H9 (cell line): ENCODE measurements at regions not wholly inside any gene's neighbourhood (a gene's known extent, or its start where the extent isn't known, plus 50 kb on each side); places are given as distances from the start of the nearest gene placed in this dataset.

Experiments used
- DNase-seq: peaks from one replicate; pipeline ENCODE4 v3.0.0-alpha.2; 2017
- H2AFZ ChIP-seq: one replicate; pipeline ENCODE4 v1.6.1; 2013; ENCODE audit warnings: mild to moderate bottlenecking, low read length, control low read depth, moderate library complexity
- H2AK5ac ChIP-seq: 2 replicates; pipeline ENCODE4 v1.6.1; 2013; ENCODE audit warnings: low read length, control low read depth, mixed read lengths; ENCODE audit not compliant: insufficient read length
- H2BK120ac ChIP-seq: one replicate; pipeline ENCODE4 v1.6.1; 2013; ENCODE audit warnings: low read depth, mild to moderate bottlenecking, low read length, control low read depth, inconsistent platforms; ENCODE audit not compliant: poor library complexity, severe bottlenecking
- H2BK12ac ChIP-seq: 2 replicates; pipeline ENCODE4 v1.6.1; 2013; ENCODE audit warnings: low read length, control low read depth, mixed read lengths, low read depth; ENCODE audit not compliant: insufficient read length
- H2BK15ac ChIP-seq: 2 replicates; pipeline ENCODE4 v1.6.1; 2013; ENCODE audit warnings: low read depth, low read length, control low read depth
- H2BK20ac ChIP-seq: one replicate; pipeline ENCODE4 v1.6.1; 2013; ENCODE audit warnings: low read depth, mild to moderate bottlenecking, low read length, control low read depth, inconsistent platforms; ENCODE audit not compliant: poor library complexity, severe bottlenecking
- H2BK5ac ChIP-seq: 2 replicates; pipeline ENCODE4 v1.6.1; 2013; ENCODE audit warnings: low read length, control low read depth, mixed read lengths; ENCODE audit not compliant: insufficient read length
- H3K14ac ChIP-seq: 2 replicates; pipeline ENCODE4 v1.6.1; 2013; ENCODE audit warnings: low read length, control low read depth; ENCODE audit not compliant: insufficient read depth
- H3K18ac ChIP-seq: 2 replicates; pipeline ENCODE4 v1.6.1; 2013; ENCODE audit warnings: low read depth, mild to moderate bottlenecking, mixed read lengths, low read length, control low read depth; ENCODE audit not compliant: insufficient read length
- H3K23ac ChIP-seq: 2 replicates; pipeline ENCODE4 v1.6.1; 2013; ENCODE audit warnings: low read length, control low read depth, mixed read lengths, low read depth; ENCODE audit not compliant: insufficient read length
- H3K23me2 ChIP-seq: 2 replicates; pipeline ENCODE4 v1.6.1; 2013; ENCODE audit warnings: low read depth, mild to moderate bottlenecking, mixed read lengths, low read length, control low read depth; ENCODE audit not compliant: insufficient read length, poor library complexity, severe bottlenecking
- H3K27ac ChIP-seq: 2 replicates; pipeline ENCODE4 v1.5.1; 2013; ENCODE audit warnings: low read length, control low read depth, mixed read lengths, low read depth; ENCODE audit not compliant: insufficient read length
- H3K27me3 ChIP-seq: 2 replicates; pipeline ENCODE4 v1.6.1; 2013; ENCODE audit warnings: low read length, control low read depth, inconsistent platforms; ENCODE audit not compliant: insufficient read depth
- H3K4ac ChIP-seq: 2 replicates; pipeline ENCODE4 v1.6.1; 2013; ENCODE audit warnings: low read depth, mild to moderate bottlenecking, control low read depth, inconsistent platforms, low read length, moderate library complexity
- H3K4me1 ChIP-seq: 2 replicates; pipeline ENCODE4 v1.6.1; 2013; ENCODE audit warnings: low read length, control low read depth, inconsistent platforms; ENCODE audit not compliant: insufficient read depth
- H3K4me2 ChIP-seq: 2 replicates; pipeline ENCODE4 v1.6.1; 2013; ENCODE audit warnings: low read length, control low read depth, mixed read lengths; ENCODE audit not compliant: insufficient read length, insufficient read depth
- H3K56ac ChIP-seq: 2 replicates; pipeline ENCODE4 v1.6.1; 2013; ENCODE audit warnings: low read depth, mild to moderate bottlenecking, mixed read lengths, low read length, control low read depth; ENCODE audit not compliant: insufficient read length
- H3K79me1 ChIP-seq: 2 replicates; pipeline ENCODE4 v1.6.1; 2013; ENCODE audit warnings: low read depth, mild to moderate bottlenecking, moderate library complexity, low read length, control low read depth, inconsistent platforms; ENCODE audit not compliant: insufficient read depth, poor library complexity, severe bottlenecking
- H3K79me2 ChIP-seq: 2 replicates; pipeline ENCODE4 v1.6.1; 2013; ENCODE audit warnings: low read length, control low read depth, inconsistent platforms; ENCODE audit not compliant: insufficient read depth
- H3K9ac ChIP-seq: 2 replicates; pipeline ENCODE4 v1.6.1; 2013; ENCODE audit warnings: low read length, control low read depth, mixed read lengths; ENCODE audit not compliant: insufficient read length; ENCODE audit errors: extremely low read depth
- H3K9me3 ChIP-seq: one replicate; pipeline ENCODE4 v1.6.1; 2013; ENCODE audit warnings: low read depth, low read length, inconsistent platforms; ENCODE audit not compliant: control insufficient read depth
- H3T11ph ChIP-seq: one replicate; pipeline ENCODE4 v1.6.1; 2013; ENCODE audit warnings: mild to moderate bottlenecking, low read length, control low read depth, inconsistent platforms
- H4K20me1 ChIP-seq: one replicate; pipeline ENCODE4 v1.6.1; 2013; ENCODE audit not compliant: control insufficient read depth, insufficient read length, insufficient read depth
- H4K5ac ChIP-seq: 2 replicates; pipeline ENCODE4 v1.6.1; 2013; ENCODE audit warnings: low read depth, mild to moderate bottlenecking, mixed read lengths, low read length, control low read depth; ENCODE audit not compliant: insufficient read length
- H4K8ac ChIP-seq: replicated peaks from 2 replicates; pipeline ENCODE4 v1.6.1; 2013; ENCODE audit warnings: low read length, control low read depth, mixed read lengths, low read depth; ENCODE audit not compliant: insufficient read length
- H4K91ac ChIP-seq: 2 replicates; pipeline ENCODE4 v1.6.1; 2013; ENCODE audit warnings: low read depth, mild to moderate bottlenecking, moderate library complexity, mixed read lengths, low read length, control low read depth; ENCODE audit not compliant: insufficient read length
- H3K27ac Mint-ChIP-seq, 3 experiments: 2 replicates in 2 of 3; 3 replicates in 1 of 3; pipeline ENCODE4 v1.8.0; 2020 to 2021; ENCODE audit warnings: mixed read lengths in 3 of 3, mild to moderate bottlenecking in 1 of 3, moderate library complexity in 1 of 3
- H3K27me3 Mint-ChIP-seq: 2 replicates; pipeline ENCODE4 v1.8.0; 2021; ENCODE audit warnings: low read depth, mild to moderate bottlenecking, moderate library complexity, mixed read lengths
- H3K36me3 Mint-ChIP-seq, 3 experiments: 2 replicates in 2 of 3; 3 replicates in 1 of 3; pipeline ENCODE4 v1.8.0; 2020 to 2021; ENCODE audit warnings: low read depth in 3 of 3, mixed read lengths in 3 of 3; ENCODE audit not compliant: insufficient read depth in 1 of 3
- H3K4me1 Mint-ChIP-seq, 2 experiments: 2 replicates each; pipeline ENCODE4 v1.8.0; 2020; ENCODE audit warnings: mixed read lengths in 2 of 2
- H3K4me3 Mint-ChIP-seq, 2 experiments: 2 replicates in 1 of 2; 3 replicates in 1 of 2; pipeline ENCODE4 v1.8.0; 2020 to 2021; ENCODE audit warnings: mild to moderate bottlenecking in 2 of 2, mixed read lengths in 2 of 2, moderate library complexity in 1 of 2
- H3K9me3 Mint-ChIP-seq, 2 experiments: 2 replicates in 1 of 2; 3 replicates in 1 of 2; pipeline ENCODE4 v1.8.0; 2020; ENCODE audit warnings: mild to moderate bottlenecking in 2 of 2, mixed read lengths in 2 of 2, moderate library complexity in 1 of 2
- CTCF ChIP-seq: fragments of 200-600 bp; sonication (generic); conservative IDR thresholded peaks from 3 replicates; pipeline ENCODE4 v1.8.0; 2021; ENCODE audit warnings: antibody characterized with exemption, mild to moderate bottlenecking
- WGBS: extraction: QIAGEN DNeasy Blood & Tissue Kit; methylation state at CpG from one replicate; pipeline ENCODE4 v1.1.7; 2013; ENCODE audit warnings: missing lambda C conversion rate, low lambda C conversion rate, mixed read lengths; ENCODE audit not compliant: insufficient read length; ENCODE audit errors: extremely low coverage; 5-methylcytosine and 5-hydroxymethylcytosine counted together

GRCh38 chr5:91983869-91984268 lies 600.8 kb upstream of the ARRDC3 start:
- TF ChIP-seq CTCF: no peak
- H4K8ac ChIP-seq: no peak overlapping the region
- no peak overlapping the region for H4K91ac ChIP-seq
- H3K36me3 Mint-ChIP-seq: no peaks in the 10 kb centered on the region
- no peak overlapping the region for H3K9ac ChIP-seq
- H2BK120ac ChIP-seq: no peak overlapping the region
- no peaks in the 10 kb centered on the region for H3K79me2 ChIP-seq
- WGBS: no CpG with 5 or more reads among the region's 1 CpG
- H3K14ac ChIP-seq: no peak overlapping the region
- H2BK12ac ChIP-seq: no peak overlapping the region
- H3K27ac Mint-ChIP-seq: no peak overlapping the region
- no peaks in the 10 kb centered on the region for H4K20me1 ChIP-seq
- H3K27me3 Mint-ChIP-seq: no peaks in the 10 kb centered on the region
- no peak overlapping the region for H3K4me2 ChIP-seq
- no peak overlapping the region for H3K4ac ChIP-seq
- H2AFZ ChIP-seq: no peak overlapping the region
- no peak overlapping the region for H3K27ac ChIP-seq
- peak overlapping the region; percentile 45 for H2BK20ac ChIP-seq
- H3K4me1 ChIP-seq: peaks cover 2% of the 10 kb centered on the region; the same call in 1 of the 2 replicates
- H3K18ac ChIP-seq: no peak overlapping the region
- H4K5ac ChIP-seq: no peak overlapping the region
- no peaks in the 10 kb centered on the region for H3K23me2 ChIP-seq
- H3K79me1 ChIP-seq: no peaks in the 10 kb centered on the region
- H2BK5ac ChIP-seq: no peak overlapping the region
- H3K23ac ChIP-seq: no peak overlapping the region
- H3K27me3 ChIP-seq: no peaks in the 10 kb centered on the region
- no peak overlapping the region for H3K4me3 Mint-ChIP-seq
- H3K4me1 Mint-ChIP-seq: peaks cover 16 to 24% of the 10 kb centered on the region in 2 experiments
- DNase-seq: no peak
- H2AK5ac ChIP-seq: no peak overlapping the region
- no peaks in the 10 kb centered on the region for H3K9me3 Mint-ChIP-seq
- no peaks in the 10 kb centered on the region for H3K9me3 ChIP-seq
- H3T11ph ChIP-seq: no peak overlapping the region
- H3K56ac ChIP-seq: no peak overlapping the region
- H2BK15ac ChIP-seq: no peak overlapping the region
